ENCODE measurements at regions not wholly inside any gene's neighbourhood (a gene's known extent, or its start where the extent isn't known, plus 50 kb on each side); places are given as distances from the start of the nearest gene placed in this dataset.

- TF ChIP-seq MAFK (IDR thresholded peaks at IDR 0.05; ENCODE audit: low read depth, low read length) (no peak), HDAC6 (IDR thresholded peaks at IDR 0.05; ENCODE audit: low read depth, low read length) (no peak), SAP30 (IDR thresholded peaks at IDR 0.05; ENCODE audit: insufficient read depth, insufficient replicate concordance, low read length) (no peak), CREB1 (IDR thresholded peaks at IDR 0.05) (no peak), NRF1 (IDR thresholded peaks at IDR 0.05; ENCODE audit: low read depth, low read length) (no peak), SP1 (IDR thresholded peaks at IDR 0.05; ENCODE audit: low read depth, low read length) (no peak)
Measured at GRCh38 chr5:89444088-89444487, 561.1 kb upstream of the MEF2C start (continued).
